Neural progenitor cell (in vitro differentiated cells): ENCODE measurements at regions not wholly inside any gene's neighbourhood (a gene's known extent, or its start where the extent isn't known, plus 50 kb on each side); places are given as distances from the start of the nearest gene placed in this dataset.

ENCODE experiments used
- CTCF ChIP-seq: fragments of 200-600 bp; sonication (generic); IDR thresholded peaks from 2 replicates; pipeline ENCODE4 v1.5.1; 2017; ENCODE audit warnings: antibody characterized with exemption, mild to moderate bottlenecking
- EZH2 ChIP-seq: fragments of 200-600 bp; sonication (generic); IDR thresholded peaks from 2 replicates; pipeline ENCODE4 v1.6.1; 2017; ENCODE audit warnings: antibody characterized with exemption, mild to moderate bottlenecking, moderate library complexity
- EZH2phosphoT487 ChIP-seq: fragments of 200-600 bp; sonication (generic); IDR thresholded peaks from 2 replicates; pipeline ENCODE4 v1.6.1; 2017; ENCODE audit warnings: antibody characterized with exemption

GRCh38 chr3:3532508-3532907 lies 266.7 kb upstream of the LRRN1 start:
- TF ChIP-seq CTCF (no peak), EZH2 (no peak), EZH2phosphoT487 (no peak)
